ENCODE measurements at regions not wholly inside any gene's neighbourhood (a gene's known extent, or its start where the extent isn't known, plus 50 kb on each side); places are given as distances from the start of the nearest gene placed in this dataset.
A peak's percentile ranks its signal among the peaks of the same experiment; 100 is the strongest.

DNA sequence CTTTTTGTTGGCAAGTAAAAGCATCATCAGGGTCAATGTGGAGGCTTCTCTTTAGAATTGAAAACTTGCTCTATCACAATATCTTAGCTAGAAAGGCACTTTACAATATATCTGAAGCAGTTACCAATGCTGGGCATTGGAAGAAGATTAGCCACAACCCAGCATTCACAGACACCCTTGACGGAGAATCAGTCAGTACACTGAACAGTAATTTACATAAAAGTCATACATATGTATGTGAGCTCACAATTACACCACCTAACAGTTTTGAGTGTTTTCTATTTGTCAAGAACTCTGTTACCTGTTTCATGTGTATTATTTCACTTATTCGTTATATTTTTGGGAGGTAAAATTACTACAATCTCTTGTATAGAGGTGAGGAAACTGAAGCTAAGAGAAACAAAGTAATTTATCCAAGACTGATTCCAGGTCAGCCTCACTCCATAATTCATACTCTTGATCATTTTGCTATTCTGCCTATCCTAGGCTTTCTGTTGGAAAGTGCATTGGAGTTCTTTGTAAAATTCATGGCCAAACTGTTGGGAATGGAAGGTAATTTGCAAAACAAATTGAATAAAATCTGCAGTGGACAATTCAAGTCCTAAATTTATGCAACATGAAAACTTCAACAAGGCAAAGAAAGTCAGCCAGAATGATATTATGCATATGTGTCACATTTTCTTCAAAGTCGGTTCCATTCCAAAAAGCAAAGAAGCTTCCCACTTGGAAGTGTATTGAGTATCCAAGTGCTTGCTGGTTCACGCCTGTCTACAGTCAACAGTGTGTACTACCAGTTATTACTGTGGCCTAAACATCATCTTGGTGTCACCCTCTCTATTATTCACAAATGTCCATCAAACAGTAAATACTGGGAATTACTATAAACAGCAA, 223.7 kb upstream of the SEMA6D start:
- DNase-seq: no peak

DNA sequence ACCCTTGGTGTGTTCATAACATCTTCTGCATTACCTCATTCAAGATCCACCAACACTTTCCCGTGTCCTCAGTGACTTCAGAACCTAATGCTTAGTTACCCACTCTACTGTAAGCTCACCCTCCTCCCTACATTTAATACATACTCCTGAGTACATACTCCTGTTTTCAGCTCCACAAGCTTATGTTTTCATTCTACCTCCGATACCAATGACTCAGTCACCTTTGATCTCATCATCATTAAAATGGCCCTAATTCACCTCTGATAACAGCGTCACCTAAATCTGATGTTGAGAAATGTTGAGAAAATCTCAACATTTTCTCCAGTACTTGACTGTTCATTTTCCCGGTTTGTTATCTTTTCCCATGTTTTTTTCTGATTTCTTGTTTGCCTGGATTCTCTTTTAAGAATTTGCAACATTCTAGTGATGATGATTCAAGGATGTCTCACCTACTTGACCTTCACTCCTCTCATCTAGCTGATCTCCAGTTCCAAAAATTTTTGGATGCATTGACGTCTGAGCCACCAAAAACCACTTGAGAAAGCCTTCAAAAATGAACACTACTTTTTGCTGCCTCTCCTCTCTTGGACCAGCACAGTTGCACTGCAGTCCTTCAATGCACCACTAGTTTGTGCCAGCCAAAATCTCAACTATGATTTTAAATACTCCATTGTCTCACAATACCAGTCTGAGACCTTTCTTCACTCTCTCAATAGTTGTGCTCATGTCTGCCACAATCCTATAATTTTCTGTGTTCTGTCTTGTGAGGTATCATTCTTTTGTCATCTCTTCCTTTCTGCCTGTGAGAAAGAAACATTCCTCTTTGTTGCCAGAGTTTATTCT, 220.7 kb upstream of the SEMA6D start:
- DNase-seq: no peak

DNA sequence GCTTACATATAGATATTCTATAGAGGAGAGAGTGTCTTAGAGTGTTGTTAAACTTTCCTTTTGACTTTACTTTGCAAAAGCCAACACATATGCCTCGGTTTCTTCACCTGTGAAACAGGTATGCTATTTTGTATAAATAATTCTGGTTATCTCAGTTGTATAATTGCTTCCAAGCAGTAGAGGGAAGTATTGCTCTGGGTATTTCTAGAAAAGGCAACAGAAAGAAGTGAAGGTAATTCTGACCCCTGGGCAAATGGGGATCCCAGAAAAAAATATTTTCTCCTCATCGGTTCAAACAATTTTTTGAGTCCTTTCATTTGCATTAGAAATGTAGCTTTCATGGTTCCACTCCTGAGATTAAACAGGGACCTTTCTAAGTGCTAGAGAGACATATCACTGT, 216.5 kb upstream of the SEMA6D start:
- no peak for DNase-seq

GRCh38 chr15:47502041-47502440, 215.3 kb upstream of the SEMA6D start:
- no peak for DNase-seq

- no peak for DNase-seq
Measured at GRCh38 chr15:47503876-47504275, 213.4 kb upstream of the SEMA6D start.

DNA sequence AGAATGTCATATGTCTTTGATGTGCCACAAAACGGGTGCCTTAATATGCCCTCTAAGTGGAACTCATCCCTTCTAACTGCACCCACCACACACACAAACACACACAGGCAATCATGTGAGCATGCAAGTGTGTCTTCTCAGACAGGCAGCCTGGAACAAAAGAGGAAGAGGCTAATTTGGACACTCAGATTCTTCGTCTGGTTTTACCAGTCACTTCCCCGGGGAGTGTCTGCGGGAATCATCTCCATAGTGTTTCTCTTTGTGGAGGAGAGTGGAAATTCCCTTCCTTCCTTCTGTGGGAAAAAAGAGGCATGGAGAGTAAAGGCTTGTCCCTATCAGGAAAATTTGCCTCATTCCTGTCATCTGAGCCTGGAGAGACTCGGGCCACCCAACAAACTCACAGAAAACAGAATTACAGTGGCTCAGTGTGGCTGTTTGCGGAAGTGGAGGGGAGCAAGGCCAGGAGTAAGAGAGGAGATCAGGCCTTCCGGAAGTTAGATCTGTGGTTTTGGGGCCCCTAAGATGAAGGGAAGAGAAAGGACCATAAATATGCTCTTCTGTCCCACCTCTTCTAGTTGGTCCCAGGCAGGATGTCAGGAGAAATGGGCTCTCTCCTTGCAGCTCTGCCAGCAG, 212.6 kb upstream of the SEMA6D start:
- DNase-seq: peak; percentile 63 to 66

- no peak for DNase-seq
Measured at GRCh38 chr15:47505712-47506328, 211.5 kb upstream of the SEMA6D start.

- DNase-seq: no peak
Measured at GRCh38 chr15:47506329-47507100, 210.8 kb upstream of the SEMA6D start.

DNA sequence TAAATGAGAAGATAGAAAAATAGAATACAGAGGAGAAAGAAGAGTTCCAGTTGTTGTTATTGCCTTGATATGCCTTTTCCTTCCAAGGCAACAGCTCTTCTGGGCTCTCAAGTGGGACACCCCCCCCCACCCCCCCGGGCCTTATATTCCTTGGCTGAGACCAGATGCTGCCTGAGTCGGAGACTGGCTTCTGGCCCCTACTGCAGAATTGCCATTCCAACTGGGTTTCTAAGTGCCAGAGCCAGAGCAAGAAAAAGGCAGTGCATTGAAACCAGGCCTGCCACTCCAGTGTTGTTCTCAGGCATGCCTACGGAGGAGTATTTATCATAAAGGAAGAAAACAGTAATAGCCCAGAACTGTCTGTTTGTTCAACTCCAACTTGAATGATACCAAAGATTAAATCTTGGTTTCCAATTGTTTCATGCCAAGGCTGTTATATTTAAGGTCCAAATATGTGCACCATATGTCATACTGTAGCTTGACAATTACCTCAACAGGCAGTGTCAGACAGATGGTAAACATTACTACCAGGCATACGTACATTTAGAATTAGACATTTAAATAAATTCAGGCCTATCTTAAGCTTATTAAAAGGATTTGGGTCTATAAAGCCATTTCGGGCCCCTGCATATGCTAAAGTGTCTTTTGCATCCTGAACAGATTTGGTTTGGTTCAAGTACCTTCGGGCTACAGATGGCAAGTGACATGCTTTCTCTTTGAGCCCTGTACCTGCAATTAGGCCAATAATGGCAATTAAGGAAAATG, 209.9 kb upstream of the SEMA6D start:
- no peak for DNase-seq

- DNase-seq: no peak
Measured at GRCh38 chr15:47511261-47511660, 206.0 kb upstream of the SEMA6D start.

- DNase-seq: no peak
Measured at GRCh38 chr15:47513471-47513870, 203.8 kb upstream of the SEMA6D start.

- DNase-seq: no peak
Measured at GRCh38 chr15:47514200-47514652, 203.1 kb upstream of the SEMA6D start.

DNA sequence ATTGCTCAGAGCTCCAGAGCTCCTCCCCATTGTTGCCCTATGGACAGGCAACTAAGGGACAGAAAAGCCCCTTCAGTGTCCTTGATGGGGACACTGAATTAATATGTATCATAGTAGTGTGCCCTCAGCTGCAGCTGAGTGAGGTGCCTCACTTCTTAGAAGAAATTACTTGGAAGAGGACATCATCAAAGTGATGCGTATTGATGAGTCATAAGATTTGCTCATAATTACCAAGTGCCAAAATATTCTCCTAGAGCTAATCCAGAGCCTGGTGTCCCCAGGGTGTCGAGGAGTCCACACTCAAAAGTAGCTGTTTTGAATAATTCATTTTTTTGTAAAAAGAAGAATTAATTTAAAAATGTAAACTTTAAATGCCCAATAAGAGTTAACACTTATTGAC, 200.7 kb upstream of the SEMA6D start:
- DNase-seq: no peak

- no peak for DNase-seq
Measured at GRCh38 chr15:47516972-47517371, 200.3 kb upstream of the SEMA6D start.

DNA sequence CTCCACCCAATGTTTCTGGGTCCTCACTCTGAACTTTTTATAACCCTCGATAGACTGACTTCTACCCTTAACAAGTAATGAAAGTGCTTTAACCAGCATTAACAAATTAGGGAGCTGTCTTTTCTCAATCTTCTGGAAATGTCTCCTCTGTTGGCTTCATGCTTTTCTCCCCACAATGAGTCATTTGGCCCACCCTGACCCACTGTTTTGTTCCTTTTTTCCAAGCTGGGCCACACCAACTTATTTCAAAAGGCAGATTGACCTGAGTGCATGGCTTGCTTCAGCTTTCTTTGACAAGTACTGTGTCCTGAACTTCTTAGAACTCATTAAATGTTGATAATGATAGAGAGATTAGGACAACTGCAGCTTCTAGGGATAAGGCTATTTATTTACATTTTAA, 199.6 kb upstream of the SEMA6D start:
- DNase-seq: peak in 1 of 2 donors; percentile 29

DNA sequence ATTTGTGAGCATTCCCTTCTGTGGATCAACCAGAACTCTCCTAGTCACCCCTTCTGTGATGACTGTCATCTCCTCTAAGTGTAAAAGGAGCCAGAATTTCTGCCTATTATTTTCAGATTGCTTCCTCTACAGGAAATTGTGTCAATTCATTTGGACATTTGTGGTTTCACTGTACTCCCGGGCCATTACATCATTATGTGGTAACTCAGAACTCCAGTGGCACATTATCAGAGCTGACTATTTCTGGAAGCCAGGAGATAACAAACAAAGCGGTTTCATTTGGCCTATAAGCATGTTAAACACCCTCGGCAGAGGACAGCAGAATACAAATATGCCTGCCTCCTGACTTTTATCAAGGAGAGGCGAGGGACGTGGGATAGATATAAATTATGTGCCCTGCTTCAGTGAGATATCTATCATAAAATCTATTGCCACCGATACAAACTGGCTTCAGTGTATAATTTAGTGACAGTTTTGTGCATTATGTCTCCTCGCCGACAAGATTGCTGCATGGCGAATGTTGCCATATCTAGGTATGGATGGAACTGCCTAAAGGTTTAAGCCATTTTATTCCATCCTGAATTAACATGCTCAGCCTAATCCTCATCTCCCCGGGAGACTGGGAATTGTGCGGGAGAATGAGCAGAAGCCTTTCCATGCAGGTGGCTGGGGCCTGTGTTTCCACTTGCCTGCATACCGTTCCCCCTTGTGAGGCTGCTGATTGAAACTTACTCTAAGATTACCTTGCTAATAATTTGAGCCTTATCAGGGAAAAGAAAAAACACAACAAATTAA, 193.4 kb upstream of the SEMA6D start:
- peak; percentile 51 to 74 for DNase-seq

- no peak for DNase-seq
Measured at GRCh38 chr15:47529241-47529640, 188.1 kb upstream of the SEMA6D start.

- no peak for DNase-seq
Measured at GRCh38 chr15:47534673-47535072, 182.6 kb upstream of the SEMA6D start.

DNA sequence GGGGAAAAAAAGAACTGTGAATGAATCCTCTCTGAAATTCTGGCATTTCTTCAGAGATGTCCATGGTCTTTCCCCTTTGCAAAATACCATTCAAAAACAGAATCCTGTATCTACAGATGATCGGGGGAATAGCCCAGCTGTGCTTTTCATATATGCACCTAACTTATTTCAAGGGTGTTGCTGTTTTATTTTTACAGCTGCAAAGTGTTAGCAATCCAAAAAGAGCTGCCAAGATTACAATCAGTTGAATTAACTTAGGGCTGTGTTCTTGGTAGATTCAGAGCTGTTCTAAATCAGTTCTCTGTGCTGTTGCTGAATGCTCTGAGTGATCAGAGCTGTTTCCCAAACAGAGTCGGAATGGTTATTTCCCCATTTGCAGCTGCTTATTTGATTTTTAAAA, 175.7 kb upstream of the SEMA6D start:
- no peak for DNase-seq

DNA sequence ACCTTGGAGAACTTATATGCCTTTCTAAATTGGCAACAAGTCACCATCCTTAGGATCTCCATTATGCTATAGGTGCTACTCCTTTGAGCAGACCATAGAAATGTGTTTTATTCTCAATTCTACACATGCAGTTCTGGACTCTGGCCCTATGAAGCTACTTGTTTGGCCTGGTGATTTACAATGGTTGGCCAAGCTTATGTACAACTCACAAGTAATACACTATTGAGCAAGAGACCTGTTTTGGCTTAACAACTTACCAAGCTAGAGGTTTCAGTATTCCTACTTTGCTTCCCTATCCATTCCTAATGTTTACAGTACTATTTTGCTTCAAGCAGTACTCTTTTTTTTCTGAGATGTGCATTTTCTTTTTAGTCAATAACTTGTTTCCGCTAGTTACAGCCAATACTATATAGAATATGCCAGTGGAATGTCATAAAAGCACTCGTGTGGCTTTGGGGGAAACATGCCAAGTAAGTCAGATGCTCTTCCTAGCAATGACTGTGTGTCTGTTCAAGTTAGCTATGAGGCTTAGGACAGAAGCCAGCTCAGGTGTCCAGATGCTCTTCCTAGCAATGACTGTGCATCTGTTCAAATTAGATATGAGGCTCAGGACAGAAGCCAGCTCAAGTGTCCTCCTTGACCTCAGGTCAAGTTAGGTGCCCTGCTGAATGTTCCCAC, 174.9 kb upstream of the SEMA6D start:
- no peak for DNase-seq

All from inflammatory macrophage (primary cell).